ENCODE measurements at regions not wholly inside any gene's neighbourhood (a gene's known extent, or its start where the extent isn't known, plus 50 kb on each side); places are given as distances from the start of the nearest gene placed in this dataset.

- H3K27ac Mint-ChIP-seq: peak overlapping the region; percentile 53
- peaks cover 12% of the 10 kb centered on the region for H3K36me3 Mint-ChIP-seq
- H3K4me3 Mint-ChIP-seq: no peak overlapping the region
- DNase-seq (ENCODE audit: low spot score): peak; percentile 83
- H3K27me3 Mint-ChIP-seq (ENCODE audit: low read depth): peaks cover 2% of the 10 kb centered on the region
- peak; percentile 99 for ATAC-seq
- TF ChIP-seq ETV6 (CRISPR knock-in tag; IDR thresholded peaks at IDR 0.05) (0 out of 2 replicates have a peak, but pooled peaks have one; percentile 28), CTCF (IDR thresholded peaks at IDR 0.05) (peak; percentile 75), NFATC4 (CRISPR knock-in tag; IDR thresholded peaks at IDR 0.05) (no peak), ZSCAN18 (CRISPR knock-in tag; IDR thresholded peaks at IDR 0.05) (no peak)
- peaks cover 17% of the 10 kb centered on the region for H3K9me3 Mint-ChIP-seq
- H3K4me1 Mint-ChIP-seq: peaks cover 10% of the 10 kb centered on the region
- POLR2A ChIA-PET: no interaction called here
- CTCF ChIA-PET: interaction anchor here (0.5 to 2.3 kb wide), 40 partner anchors 8 to 703 kb away, joined by 3 to 34 read pairs (median 4); partner anchors contain the start of gene XYLT1
Observed at GRCh38 chr16:17578981-17579874, 108.5 kb upstream of the XYLT1 start.

GRCh38 chr16:17574256-17574655, 103.5 kb upstream of the XYLT1 start:
- ChIA-PET CTCF (no interaction called here), POLR2A (no interaction called here)
- Mint-ChIP-seq H3K27me3 (ENCODE audit: low read depth) (peaks cover 4% of the 10 kb centered on the region; the same call in 1 of the 2 replicates), H3K9me3 (no peaks in the 10 kb centered on the region), H3K4me3 (no peak overlapping the region), H3K4me1 (peaks cover 12% of the 10 kb centered on the region), H3K27ac (no peak overlapping the region), H3K36me3 (no peaks in the 10 kb centered on the region)
- no peak for DNase-seq (ENCODE audit: low spot score)
- TF ChIP-seq ZSCAN18 (CRISPR knock-in tag; IDR thresholded peaks at IDR 0.05) (no peak), NR2C2 (CRISPR knock-in tag; IDR thresholded peaks at IDR 0.05) (no peak), ZNF671 (CRISPR knock-in tag; IDR thresholded peaks at IDR 0.05) (no peak), ZNF232 (CRISPR knock-in tag; IDR thresholded peaks at IDR 0.05) (no peak), FOXP1 (CRISPR knock-in tag; IDR thresholded peaks at IDR 0.05; ENCODE audit: borderline replicate concordance) (no peak), AFF4 (CRISPR knock-in tag; IDR thresholded peaks at IDR 0.05; ENCODE audit: borderline replicate concordance) (no peak), CDX4 (CRISPR knock-in tag; IDR thresholded peaks at IDR 0.05; ENCODE audit: borderline replicate concordance) (no peak), PRDM15 (CRISPR knock-in tag; IDR thresholded peaks at IDR 0.05) (no peak), ELF4 (CRISPR knock-in tag; IDR thresholded peaks at IDR 0.05; ENCODE audit: low read depth) (no peak), ATF6 (CRISPR knock-in tag; IDR thresholded peaks at IDR 0.05) (no peak), HMGA2 (CRISPR knock-in tag; IDR thresholded peaks at IDR 0.05) (no peak)
- ATAC-seq: no peak

All from WTC11 (cell line).